Activated effector memory CD4-positive, alpha-beta T cell treated with Interleukin-2 at 50 U/mL for 16 hours (primary cell): ENCODE measurements at regions not wholly inside any gene's neighbourhood (a gene's known extent, or its start where the extent isn't known, plus 50 kb on each side); places are given as distances from the start of the nearest gene placed in this dataset.

Experiments used
- DNase-seq: peaks from one replicate; pipeline ENCODE4 v3.0.0-alpha.2; 2020

- DNase-seq, result no peak
Measured at GRCh38 chr5:165258197-165258771, 1752.9 kb downstream of the MAT2B start.

GRCh38 chr5:165260426-165260825 lies 1755.0 kb downstream of the MAT2B start:
- DNase-seq, result no peak

GRCh38 chr5:165263536-165263935 lies 1758.1 kb downstream of the MAT2B start:
- no peak for DNase-seq

GRCh38 chr5:165266939-165267338 lies 1761.5 kb downstream of the MAT2B start:
- no peak for DNase-seq

- DNase-seq, result no peak
Measured at GRCh38 chr5:165272436-165272835, 1767.0 kb downstream of the MAT2B start.

GRCh38 chr5:165277661-165278060 lies 1772.2 kb downstream of the MAT2B start:
- DNase-seq, result no peak

GRCh38 chr5:165282491-165282890 lies 1777.1 kb downstream of the MAT2B start:
- DNase-seq, result no peak

GRCh38 chr5:165286692-165287091 lies 1781.3 kb downstream of the MAT2B start:
- DNase-seq, result no peak

- no peak for DNase-seq
Measured at GRCh38 chr5:165290535-165290934, 1785.1 kb downstream of the MAT2B start.

- DNase-seq, result no peak
Measured at GRCh38 chr5:165296401-165297130, 1791.1 kb downstream of the MAT2B start.

GRCh38 chr5:165304193-165304827 lies 1798.9 kb downstream of the MAT2B start:
- no peak for DNase-seq

GRCh38 chr5:165305596-165305995 lies 1800.2 kb downstream of the MAT2B start:
- no peak for DNase-seq

GRCh38 chr5:165309446-165309845 lies 1804.0 kb downstream of the MAT2B start:
- no peak for DNase-seq

- no peak for DNase-seq
Measured at GRCh38 chr5:165310031-165310430, 1804.6 kb downstream of the MAT2B start.

- DNase-seq, result no peak
Measured at GRCh38 chr5:165321912-165322311, 1816.5 kb downstream of the MAT2B start.

- DNase-seq, result no peak
Measured at GRCh38 chr5:165325221-165325620, 1819.8 kb downstream of the MAT2B start.

- no peak for DNase-seq
Measured at GRCh38 chr5:165327631-165328030, 1822.2 kb downstream of the MAT2B start.

- no peak for DNase-seq
Measured at GRCh38 chr5:165328846-165329245, 1823.4 kb downstream of the MAT2B start.

GRCh38 chr5:165333623-165334022 lies 1828.2 kb downstream of the MAT2B start:
- DNase-seq, result no peak

- no peak for DNase-seq
Measured at GRCh38 chr5:165334201-165334600, 1828.8 kb downstream of the MAT2B start.

GRCh38 chr5:165349735-165350134 lies 1844.3 kb downstream of the MAT2B start:
- DNase-seq, result no peak

GRCh38 chr5:165351342-165351741 lies 1845.9 kb downstream of the MAT2B start:
- DNase-seq, result no peak

GRCh38 chr5:165360366-165360765 lies 1854.9 kb downstream of the MAT2B start:
- no peak for DNase-seq

GRCh38 chr5:165360784-165361542 lies 1855.5 kb downstream of the MAT2B start:
- no peak for DNase-seq
